ENCODE measurements at regions not wholly inside any gene's neighbourhood (a gene's known extent, or its start where the extent isn't known, plus 50 kb on each side); places are given as distances from the start of the nearest gene placed in this dataset.

- H3K27me3 ChIP-seq = no peaks in the 10 kb centered on the region
- no peaks in the 10 kb centered on the region for H3K9me3 ChIP-seq
- no peak overlapping the region for H3K4me3 ChIP-seq
- DNase-seq = no peak
- TF ChIP-seq, protein P1, sequence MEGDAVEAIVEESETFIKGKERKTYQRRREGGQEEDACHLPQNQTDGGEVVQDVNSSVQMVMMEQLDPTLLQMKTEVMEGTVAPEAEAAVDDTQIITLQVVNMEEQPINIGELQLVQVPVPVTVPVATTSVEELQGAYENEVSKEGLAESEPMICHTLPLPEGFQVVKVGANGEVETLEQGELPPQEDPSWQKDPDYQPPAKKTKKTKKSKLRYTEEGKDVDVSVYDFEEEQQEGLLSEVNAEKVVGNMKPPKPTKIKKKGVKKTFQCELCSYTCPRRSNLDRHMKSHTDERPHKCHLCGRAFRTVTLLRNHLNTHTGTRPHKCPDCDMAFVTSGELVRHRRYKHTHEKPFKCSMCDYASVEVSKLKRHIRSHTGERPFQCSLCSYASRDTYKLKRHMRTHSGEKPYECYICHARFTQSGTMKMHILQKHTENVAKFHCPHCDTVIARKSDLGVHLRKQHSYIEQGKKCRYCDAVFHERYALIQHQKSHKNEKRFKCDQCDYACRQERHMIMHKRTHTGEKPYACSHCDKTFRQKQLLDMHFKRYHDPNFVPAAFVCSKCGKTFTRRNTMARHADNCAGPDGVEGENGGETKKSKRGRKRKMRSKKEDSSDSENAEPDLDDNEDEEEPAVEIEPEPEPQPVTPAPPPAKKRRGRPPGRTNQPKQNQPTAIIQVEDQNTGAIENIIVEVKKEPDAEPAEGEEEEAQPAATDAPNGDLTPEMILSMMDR (IDR thresholded peaks at IDR 0.05) = no peak
- TF ChIP-seq POLR2A (IDR thresholded peaks at IDR 0.05) = no peak
- TF ChIP-seq POLR2AphosphoS5 (IDR thresholded peaks at IDR 0.05) = no peak
- TF ChIP-seq EP300 (IDR thresholded peaks at IDR 0.05) = no peak
- H3K4me1 ChIP-seq = no peaks in the 10 kb centered on the region
- no peaks in the 10 kb centered on the region for H3K36me3 ChIP-seq
- H3K27ac ChIP-seq = no peak overlapping the region
- WGBS, 2 donors = 26 to 30% methylated on average over 4 of the region's 4 CpGs
- ATAC-seq (ENCODE audit: low FRiP score in 2 of 2) = no peak
These were observed 1006.9 kb upstream of the CTNND2 start for GRCh38 chr5:12911156-12911555.

DNA sequence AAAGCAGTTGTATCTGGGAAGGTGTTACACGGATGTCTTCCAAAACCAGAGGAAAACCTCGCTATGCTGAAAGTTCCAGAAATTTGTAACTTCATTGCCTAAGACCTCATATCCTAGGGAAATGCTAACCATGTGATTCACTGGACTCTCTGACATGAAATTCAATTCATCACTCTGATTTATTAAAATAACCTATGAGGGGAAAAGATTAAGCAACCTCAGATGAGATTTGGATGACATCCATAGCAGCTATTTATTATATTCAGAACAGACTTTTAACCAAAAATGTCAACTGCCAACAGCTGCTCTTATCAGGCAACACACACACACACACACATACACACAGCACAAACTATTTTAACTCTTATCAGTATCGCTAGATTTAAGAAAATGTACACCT lies 1006.4 kb upstream of the CTNND2 start:
- no peaks in the 10 kb centered on the region for H3K9me3 ChIP-seq
- no peaks in the 10 kb centered on the region for H3K36me3 ChIP-seq
- H3K4me3 ChIP-seq = no peak overlapping the region
- no peak overlapping the region for H3K27ac ChIP-seq
- ATAC-seq (ENCODE audit: low FRiP score in 2 of 2) = no peak
- H3K4me1 ChIP-seq = no peaks in the 10 kb centered on the region
- no peaks in the 10 kb centered on the region for H3K27me3 ChIP-seq
- no peak for TF ChIP-seq POLR2A (IDR thresholded peaks at IDR 0.05)
- no peak for TF ChIP-seq EP300 (IDR thresholded peaks at IDR 0.05)
- TF ChIP-seq, protein P1 (IDR thresholded peaks at IDR 0.05) = no peak
- no peak for TF ChIP-seq POLR2AphosphoS5 (IDR thresholded peaks at IDR 0.05)
- 20 to 32% methylated on average over 3 of the region's 3 CpGs for WGBS, 2 donors
- no peak for DNase-seq

DNA sequence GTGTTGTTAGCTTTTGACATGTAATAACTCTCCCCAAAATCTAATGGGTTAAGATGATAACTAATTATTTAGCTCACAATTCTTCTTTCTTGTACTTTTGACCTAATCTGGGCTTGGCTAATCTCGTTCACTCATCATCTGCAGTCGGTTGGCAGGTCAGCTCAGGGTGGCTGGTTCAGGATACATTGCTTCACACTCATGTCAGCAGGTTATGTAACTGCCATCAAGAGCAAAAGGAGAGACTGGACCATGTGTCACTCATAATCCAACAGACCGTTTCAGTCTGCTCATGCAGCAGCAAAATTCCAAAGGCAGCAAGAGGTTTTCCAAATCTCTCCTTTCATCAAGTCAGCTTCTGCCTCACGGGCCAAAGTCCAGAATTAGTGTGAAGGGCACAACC lies 998.4 kb upstream of the CTNND2 start:
- H3K27me3 ChIP-seq = no peaks in the 10 kb centered on the region
- no peaks in the 10 kb centered on the region for H3K36me3 ChIP-seq
- no peak overlapping the region for H3K27ac ChIP-seq
- ATAC-seq (ENCODE audit: low FRiP score in 2 of 2) (no peak), DNase-seq (no peak)
- H3K4me3 ChIP-seq = no peak overlapping the region
- H3K4me1 ChIP-seq = no peaks in the 10 kb centered on the region
- WGBS, 2 donors = 62 to 67% methylated on average over 4 of the region's 4 CpGs
- H3K9me3 ChIP-seq = no peaks in the 10 kb centered on the region
- TF ChIP-seq, protein P1 (IDR thresholded peaks at IDR 0.05) = no peak
- TF ChIP-seq POLR2A (IDR thresholded peaks at IDR 0.05) (no peak), POLR2AphosphoS5 (IDR thresholded peaks at IDR 0.05) (no peak), EP300 (IDR thresholded peaks at IDR 0.05) (no peak)

DNA sequence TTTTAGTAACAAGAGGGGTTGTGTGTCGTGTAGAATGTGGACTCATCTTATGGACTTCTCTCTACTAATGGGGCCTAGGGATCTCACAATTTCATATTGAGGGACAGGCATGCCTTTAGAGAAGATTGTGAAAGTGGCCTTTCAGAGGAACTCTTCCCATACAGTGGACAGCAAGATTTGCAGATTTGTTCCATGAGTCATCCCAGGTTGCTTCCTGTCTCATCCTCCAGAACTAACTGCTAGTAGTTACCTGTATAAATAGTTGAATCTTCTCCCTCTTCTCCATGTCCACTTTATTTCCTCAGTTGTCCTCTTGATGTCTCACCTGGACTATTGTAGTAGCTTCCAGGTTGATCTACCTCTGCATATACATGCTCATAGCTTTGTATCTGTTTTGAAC lies 997.5 kb upstream of the CTNND2 start:
- Histone ChIP-seq H3K27ac (no peak overlapping the region), H3K36me3 (no peaks in the 10 kb centered on the region), H3K4me3 (no peak overlapping the region), H3K9me3 (no peaks in the 10 kb centered on the region), H3K4me1 (no peaks in the 10 kb centered on the region), H3K27me3 (no peaks in the 10 kb centered on the region)
- DNase-seq (no peak), ATAC-seq (ENCODE audit: low FRiP score in 2 of 2) (no peak)
- no peak for TF ChIP-seq POLR2AphosphoS5 (IDR thresholded peaks at IDR 0.05)
- TF ChIP-seq, protein P1 (IDR thresholded peaks at IDR 0.05) = no peak
- TF ChIP-seq EP300 (IDR thresholded peaks at IDR 0.05) = no peak
- no peak for TF ChIP-seq POLR2A (IDR thresholded peaks at IDR 0.05)
- WGBS, 2 donors = 59 to 74% methylated on average over 1 of the region's 1 CpG

GRCh38 chr5:12896086-12896485 lies 991.8 kb upstream of the CTNND2 start:
- 85 to 87% methylated on average over 3 of the region's 3 CpGs for WGBS, 2 donors
- TF ChIP-seq POLR2A (IDR thresholded peaks at IDR 0.05) (no peak), EP300 (IDR thresholded peaks at IDR 0.05) (no peak)
- DNase-seq = no peak
- Histone ChIP-seq H3K27me3 (no peaks in the 10 kb centered on the region), H3K9me3 (no peaks in the 10 kb centered on the region), H3K27ac (no peak overlapping the region), H3K36me3 (no peaks in the 10 kb centered on the region), H3K4me3 (no peak overlapping the region), H3K4me1 (no peaks in the 10 kb centered on the region)
- ATAC-seq (ENCODE audit: low FRiP score in 2 of 2) = no peak

All from upper lobe of left lung (tissue), 6 donors.